ENCODE measurements at regions not wholly inside any gene's neighbourhood (a gene's known extent, or its start where the extent isn't known, plus 50 kb on each side); places are given as distances from the start of the nearest gene placed in this dataset.
"Not testable (repeated sequence)": the region's sequence is repeated elsewhere in the genome, so short reads cannot be mapped to it uniquely, and the experiment has no call there.

DNA sequence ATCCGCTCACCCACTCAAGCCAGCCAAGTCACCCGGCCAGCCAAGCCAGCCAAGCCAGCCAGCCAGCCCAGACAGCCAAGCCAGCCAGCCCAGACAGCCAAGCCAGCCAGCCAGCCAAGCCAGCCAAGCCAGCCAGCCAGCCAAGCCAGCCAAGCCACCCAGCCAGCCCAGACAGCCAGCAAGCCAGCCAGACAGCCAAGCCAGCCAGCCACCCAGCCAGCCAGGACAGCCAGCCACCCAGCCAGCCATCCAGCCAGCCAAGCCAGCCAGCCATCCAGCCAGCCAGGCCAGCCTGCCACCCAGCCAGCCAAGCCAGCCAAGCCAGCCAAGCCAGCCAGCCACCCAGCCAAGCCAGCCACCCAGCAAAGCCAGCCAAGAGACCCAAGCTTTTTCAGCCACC, 316.8 kb upstream of the PLGLB2 start:
- TF ChIP-seq, protein P1, sequence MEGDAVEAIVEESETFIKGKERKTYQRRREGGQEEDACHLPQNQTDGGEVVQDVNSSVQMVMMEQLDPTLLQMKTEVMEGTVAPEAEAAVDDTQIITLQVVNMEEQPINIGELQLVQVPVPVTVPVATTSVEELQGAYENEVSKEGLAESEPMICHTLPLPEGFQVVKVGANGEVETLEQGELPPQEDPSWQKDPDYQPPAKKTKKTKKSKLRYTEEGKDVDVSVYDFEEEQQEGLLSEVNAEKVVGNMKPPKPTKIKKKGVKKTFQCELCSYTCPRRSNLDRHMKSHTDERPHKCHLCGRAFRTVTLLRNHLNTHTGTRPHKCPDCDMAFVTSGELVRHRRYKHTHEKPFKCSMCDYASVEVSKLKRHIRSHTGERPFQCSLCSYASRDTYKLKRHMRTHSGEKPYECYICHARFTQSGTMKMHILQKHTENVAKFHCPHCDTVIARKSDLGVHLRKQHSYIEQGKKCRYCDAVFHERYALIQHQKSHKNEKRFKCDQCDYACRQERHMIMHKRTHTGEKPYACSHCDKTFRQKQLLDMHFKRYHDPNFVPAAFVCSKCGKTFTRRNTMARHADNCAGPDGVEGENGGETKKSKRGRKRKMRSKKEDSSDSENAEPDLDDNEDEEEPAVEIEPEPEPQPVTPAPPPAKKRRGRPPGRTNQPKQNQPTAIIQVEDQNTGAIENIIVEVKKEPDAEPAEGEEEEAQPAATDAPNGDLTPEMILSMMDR (IDR thresholded peaks at IDR 0.05; ENCODE audit: low read depth, low read length): not testable (repeated sequence)
- not testable (repeated sequence) for TF ChIP-seq MAX (IDR thresholded peaks at IDR 0.05; ENCODE audit: low read depth, low read length); POLR2A (IDR thresholded peaks at IDR 0.05; ENCODE audit: extremely low read depth, insufficient read length); MYC (IDR thresholded peaks at IDR 0.05; ENCODE audit: low read depth, low read length)
